MCF 10A (cell line): ENCODE measurements at regions not wholly inside any gene's neighbourhood (a gene's known extent, or its start where the extent isn't known, plus 50 kb on each side); places are given as distances from the start of the nearest gene placed in this dataset.
A peak's percentile ranks its signal among the peaks of the same experiment; 100 is the strongest.
"Not testable (repeated sequence)": the region's sequence is repeated elsewhere in the genome, so short reads cannot be mapped to it uniquely, and the experiment has no call there.

Experiments
- BruUV-seq: library from RNA; stranded (reverse); fragments of 400-500 nt; replicated peaks from 2 replicates; lab custom pipeline; 2021; lab: Mats Ljungman, UMichigan
- CTCF ChIA-PET: fragments of 300-600 bp; sonication (Branson Sonifier 250); formaldehyde crosslinking; extraction: SDS; loops from one replicate; lab custom pipeline; 2021; ENCODE audit warnings: antibody characterized with exemption, inconsistent platforms; lab: Yijun Ruan, JAX
- POLR2A ChIA-PET: fragments of 300-600, 350-650 bp; sonication (Branson Sonifier 250); formaldehyde crosslinking; extraction: SDS; loops from one replicate; lab custom pipeline; 2020; ENCODE audit warnings: antibody characterized with exemption, inconsistent platforms; lab: Yijun Ruan, JAX
- DNase-seq: peaks from one replicate; pipeline ENCODE4 v3.0.0-alpha.2; 2018; ENCODE audit not compliant: unreplicated experiment
- H3K27ac Mint-ChIP-seq: one replicate; pipeline ENCODE4 v1.8.0; 2022; ENCODE audit warnings: mild to moderate bottlenecking, low read depth, mixed read lengths; ENCODE audit not compliant: unreplicated experiment
- H3K27me3 Mint-ChIP-seq: one replicate; pipeline ENCODE4 v1.8.0; 2022; ENCODE audit warnings: mixed read lengths; ENCODE audit not compliant: insufficient read depth, unreplicated experiment
- H3K36me3 Mint-ChIP-seq: one replicate; pipeline ENCODE4 v1.8.0; 2022; ENCODE audit warnings: mild to moderate bottlenecking, moderate library complexity, mixed read lengths; ENCODE audit not compliant: insufficient read depth, unreplicated experiment
- H3K4me1 Mint-ChIP-seq: one replicate; pipeline ENCODE4 v1.8.0; 2022; ENCODE audit warnings: mixed read lengths; ENCODE audit not compliant: insufficient read depth, unreplicated experiment
- H3K4me3 Mint-ChIP-seq: one replicate; pipeline ENCODE4 v1.8.0; 2022; ENCODE audit warnings: mild to moderate bottlenecking, moderate library complexity, mixed read lengths; ENCODE audit not compliant: unreplicated experiment
- H3K9me3 Mint-ChIP-seq: one replicate; pipeline ENCODE4 v1.8.0; 2022; ENCODE audit warnings: mixed read lengths; ENCODE audit not compliant: unreplicated experiment
- intact Hi-C: fragments of 100-400 bp; cut with micrococcal nuclease; formaldehyde crosslinking; loops from 2 replicates; pipeline ENCODE4 v1.14.1; 2022
- TF ChIP-seq, protein P1 (sequence below): fragments of 200-600 bp; IDR thresholded peaks from one replicate; pipeline ENCODE4 v1.8.0; 2022; ENCODE audit warnings: antibody characterized with exemption, mild to moderate bottlenecking; ENCODE audit not compliant: unreplicated experiment

DNA sequence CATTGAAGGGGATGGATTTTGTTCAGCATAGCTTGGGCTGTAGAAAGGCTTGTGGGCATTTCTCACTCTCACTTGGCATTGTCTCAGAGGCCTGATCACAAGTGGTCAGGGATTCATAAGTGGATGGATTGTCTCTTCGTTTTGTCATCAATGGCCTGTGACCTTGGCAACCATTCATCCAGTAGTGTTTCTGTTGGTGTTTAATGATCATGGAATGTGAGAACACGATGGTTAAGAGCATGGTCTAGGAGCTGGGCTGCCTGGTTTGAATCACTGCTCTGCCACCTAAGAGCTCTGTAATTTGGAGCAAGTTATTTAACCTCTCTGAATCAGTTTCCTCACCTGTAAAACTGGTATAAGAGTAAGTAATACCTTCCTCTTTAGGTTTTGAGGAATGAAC lies 430.1 kb upstream of the MEF2C start:
- H3K4me1 Mint-ChIP-seq = peaks cover 9% of the 10 kb centered on the region
- H3K27ac Mint-ChIP-seq = no peak overlapping the region
- no peak overlapping the region for H3K4me3 Mint-ChIP-seq

DNA sequence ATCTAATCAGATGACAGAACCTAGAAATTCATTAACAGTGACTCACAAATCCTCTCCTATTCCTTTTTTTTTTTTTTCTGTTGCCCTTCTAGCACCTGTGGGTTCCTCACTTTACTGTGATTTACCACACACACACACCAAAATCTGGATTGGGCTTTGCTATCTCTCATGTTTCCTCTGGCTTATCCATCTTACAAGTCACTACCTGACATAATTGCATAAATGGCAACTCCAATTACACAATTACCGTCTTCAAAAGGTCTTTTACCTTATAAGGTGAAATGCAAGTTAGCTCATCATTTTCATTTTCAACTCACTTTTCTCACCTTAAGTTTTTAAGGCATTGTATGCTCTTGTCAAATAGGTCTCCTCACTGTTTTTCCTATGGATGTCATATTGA lies 426.3 kb upstream of the MEF2C start:
- no peaks in the 10 kb centered on the region for H3K9me3 Mint-ChIP-seq
- no peaks in the 10 kb centered on the region for H3K36me3 Mint-ChIP-seq
- no peaks in the 10 kb centered on the region for H3K27me3 Mint-ChIP-seq
- TF ChIP-seq, protein P1, sequence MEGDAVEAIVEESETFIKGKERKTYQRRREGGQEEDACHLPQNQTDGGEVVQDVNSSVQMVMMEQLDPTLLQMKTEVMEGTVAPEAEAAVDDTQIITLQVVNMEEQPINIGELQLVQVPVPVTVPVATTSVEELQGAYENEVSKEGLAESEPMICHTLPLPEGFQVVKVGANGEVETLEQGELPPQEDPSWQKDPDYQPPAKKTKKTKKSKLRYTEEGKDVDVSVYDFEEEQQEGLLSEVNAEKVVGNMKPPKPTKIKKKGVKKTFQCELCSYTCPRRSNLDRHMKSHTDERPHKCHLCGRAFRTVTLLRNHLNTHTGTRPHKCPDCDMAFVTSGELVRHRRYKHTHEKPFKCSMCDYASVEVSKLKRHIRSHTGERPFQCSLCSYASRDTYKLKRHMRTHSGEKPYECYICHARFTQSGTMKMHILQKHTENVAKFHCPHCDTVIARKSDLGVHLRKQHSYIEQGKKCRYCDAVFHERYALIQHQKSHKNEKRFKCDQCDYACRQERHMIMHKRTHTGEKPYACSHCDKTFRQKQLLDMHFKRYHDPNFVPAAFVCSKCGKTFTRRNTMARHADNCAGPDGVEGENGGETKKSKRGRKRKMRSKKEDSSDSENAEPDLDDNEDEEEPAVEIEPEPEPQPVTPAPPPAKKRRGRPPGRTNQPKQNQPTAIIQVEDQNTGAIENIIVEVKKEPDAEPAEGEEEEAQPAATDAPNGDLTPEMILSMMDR = no peak
- intact Hi-C loops = no loop called here
- no TSS peak for BruUV-seq
- no peak for DNase-seq
- H3K27ac Mint-ChIP-seq = no peak overlapping the region
- ChIA-PET CTCF (no interaction called here), POLR2A (no interaction called here)
- H3K4me3 Mint-ChIP-seq = no peak overlapping the region
- H3K4me1 Mint-ChIP-seq = peaks cover 7% of the 10 kb centered on the region

More for the DNA sequence above, 430.1 kb upstream of the MEF2C start:
- Mint-ChIP-seq H3K27me3 (no peaks in the 10 kb centered on the region), H3K9me3 (no peaks in the 10 kb centered on the region), H3K36me3 (no peaks in the 10 kb centered on the region)
- POLR2A ChIA-PET = no interaction called here
- CTCF ChIA-PET = no interaction called here
- intact Hi-C loops = no loop called here
- DNase-seq = peak; percentile 2
- BruUV-seq = no TSS peak
- TF ChIP-seq, protein P1 = no peak

DNA sequence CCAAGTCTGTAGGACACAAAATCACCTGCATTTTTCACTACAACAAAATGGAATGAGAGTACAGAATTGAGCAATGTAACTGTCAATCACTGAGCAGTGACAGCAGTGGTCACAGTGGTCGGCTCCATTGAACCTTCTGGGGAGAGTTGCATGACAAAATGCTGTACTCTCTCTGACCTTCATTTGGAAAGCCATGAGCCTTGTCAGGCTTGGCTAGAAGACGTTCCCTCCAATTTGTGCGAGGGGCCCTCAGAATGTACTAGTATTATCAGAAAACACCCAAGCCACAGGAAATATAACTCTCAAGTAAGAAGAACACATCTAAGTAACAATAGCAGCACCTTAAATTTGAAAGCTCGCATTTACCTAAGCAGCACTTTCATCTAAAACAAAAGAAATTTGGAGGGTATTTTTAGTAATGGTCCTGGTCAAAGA lies 425.6 kb upstream of the MEF2C start:
- no TSS peak for BruUV-seq
- intact Hi-C loops = no loop called here
- POLR2A ChIA-PET = no interaction called here
- CTCF ChIA-PET = no interaction called here
- no peaks in the 10 kb centered on the region for H3K36me3 Mint-ChIP-seq
- TF ChIP-seq, protein P1 = no peak
- H3K27ac Mint-ChIP-seq = no peak overlapping the region
- no peaks in the 10 kb centered on the region for H3K9me3 Mint-ChIP-seq
- no peaks in the 10 kb centered on the region for H3K27me3 Mint-ChIP-seq
- DNase-seq = no peak
- H3K4me3 Mint-ChIP-seq = no peak overlapping the region
- H3K4me1 Mint-ChIP-seq = peaks cover under 1% of the 10 kb centered on the region

DNA sequence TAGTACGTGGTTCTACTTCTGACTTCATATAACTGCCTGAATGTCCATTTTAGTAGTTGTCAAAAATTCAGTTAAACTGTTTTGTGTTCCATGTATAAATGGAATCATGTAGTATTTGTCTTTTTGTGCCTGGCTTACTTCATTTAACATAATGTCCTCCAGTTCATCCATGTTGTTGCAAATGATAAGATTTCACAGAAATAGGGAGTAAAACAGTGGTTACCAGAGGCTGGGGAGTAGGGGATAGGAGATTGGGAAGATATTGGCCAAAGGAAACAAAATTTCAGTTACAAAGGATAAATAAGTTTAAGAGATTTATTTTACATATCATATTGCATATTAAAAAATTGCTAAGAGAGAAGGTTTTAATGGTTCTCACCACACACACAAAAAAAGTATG lies 425.0 kb upstream of the MEF2C start:
- Mint-ChIP-seq H3K27me3 (no peaks in the 10 kb centered on the region), H3K4me3 (no peak overlapping the region), H3K27ac (no peak overlapping the region), H3K36me3 (no peaks in the 10 kb centered on the region), H3K4me1 (no peaks in the 10 kb centered on the region), H3K9me3 (no peaks in the 10 kb centered on the region)
- ChIA-PET CTCF (no interaction called here), POLR2A (no interaction called here)
- intact Hi-C loops = no loop called here
- BruUV-seq = no TSS peak
- DNase-seq = no peak
- TF ChIP-seq, protein P1 = no peak

DNA sequence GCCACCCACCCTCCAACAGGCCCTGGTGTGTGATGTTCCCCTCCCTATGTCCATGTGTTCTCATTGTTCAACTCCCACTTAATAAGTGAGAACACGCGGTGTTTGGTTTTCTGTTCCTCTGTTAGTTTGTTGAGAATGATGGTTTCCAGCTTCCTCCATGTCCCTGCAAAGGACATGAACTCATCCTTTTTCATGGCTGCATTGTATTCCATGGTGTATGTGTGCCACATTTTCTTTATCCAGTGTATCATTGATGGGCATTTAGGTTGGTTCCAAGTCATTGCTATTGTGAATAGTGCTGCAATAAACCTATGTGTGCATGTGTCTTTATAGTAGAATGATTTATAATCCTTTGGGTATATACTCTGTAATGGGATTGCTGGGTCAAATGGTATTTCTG lies 424.2 kb upstream of the MEF2C start:
- H3K4me1 Mint-ChIP-seq, DNase-seq, POLR2A ChIA-PET, H3K27me3 Mint-ChIP-seq, BruUV-seq, CTCF ChIA-PET, H3K9me3 Mint-ChIP-seq, H3K36me3 Mint-ChIP-seq, H3K4me3 Mint-ChIP-seq, H3K27ac Mint-ChIP-seq, intact Hi-C loops: not testable (repeated sequence)
